ENCODE measurements at regions not wholly inside any gene's neighbourhood (a gene's known extent, or its start where the extent isn't known, plus 50 kb on each side); places are given as distances from the start of the nearest gene placed in this dataset.

- TF ChIP-seq GATA2 (IDR thresholded peaks at IDR 0.05; ENCODE audit: low read depth, low read length) (no peak), GATA3 (IDR thresholded peaks at IDR 0.05; ENCODE audit: low read depth, low read length) (no peak)
These were observed 280.0 kb downstream of the SEMA3D start for GRCh38 chr7:84906889-84907288.

Measured in SH-SY5Y (cell line).